ENCODE measurements at regions not wholly inside any gene's neighbourhood (a gene's known extent, or its start where the extent isn't known, plus 50 kb on each side); places are given as distances from the start of the nearest gene placed in this dataset.
A peak's percentile ranks its signal among the peaks of the same experiment; 100 is the strongest.
"Not testable (repeated sequence)": the region's sequence is repeated elsewhere in the genome, so short reads cannot be mapped to it uniquely, and the experiment has no call there.

DNA sequence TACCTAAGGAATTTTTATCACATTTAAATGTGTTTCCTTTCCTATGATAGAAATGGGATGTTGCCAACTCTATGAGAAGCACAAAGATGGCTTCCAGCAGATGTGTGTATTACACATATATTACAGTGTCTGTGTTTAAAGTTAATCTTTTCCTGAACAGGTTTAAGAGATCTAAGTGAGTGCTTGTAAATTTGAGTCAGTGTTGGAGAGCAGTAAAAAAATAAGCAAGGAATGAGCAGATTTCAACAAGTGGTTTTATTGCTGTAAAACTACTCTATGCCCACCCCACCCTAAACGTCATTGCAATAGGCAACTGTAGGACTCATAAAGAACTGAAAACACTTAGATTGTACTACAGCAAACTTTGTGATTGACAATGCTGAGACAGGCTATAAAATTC, 248.7 kb downstream of the KLF5 start:
- no peak overlapping the region for H3K4me3 ChIP-seq (replicated peaks; ENCODE audit: low read depth, low read length)
- TF ChIP-seq, protein P1, sequence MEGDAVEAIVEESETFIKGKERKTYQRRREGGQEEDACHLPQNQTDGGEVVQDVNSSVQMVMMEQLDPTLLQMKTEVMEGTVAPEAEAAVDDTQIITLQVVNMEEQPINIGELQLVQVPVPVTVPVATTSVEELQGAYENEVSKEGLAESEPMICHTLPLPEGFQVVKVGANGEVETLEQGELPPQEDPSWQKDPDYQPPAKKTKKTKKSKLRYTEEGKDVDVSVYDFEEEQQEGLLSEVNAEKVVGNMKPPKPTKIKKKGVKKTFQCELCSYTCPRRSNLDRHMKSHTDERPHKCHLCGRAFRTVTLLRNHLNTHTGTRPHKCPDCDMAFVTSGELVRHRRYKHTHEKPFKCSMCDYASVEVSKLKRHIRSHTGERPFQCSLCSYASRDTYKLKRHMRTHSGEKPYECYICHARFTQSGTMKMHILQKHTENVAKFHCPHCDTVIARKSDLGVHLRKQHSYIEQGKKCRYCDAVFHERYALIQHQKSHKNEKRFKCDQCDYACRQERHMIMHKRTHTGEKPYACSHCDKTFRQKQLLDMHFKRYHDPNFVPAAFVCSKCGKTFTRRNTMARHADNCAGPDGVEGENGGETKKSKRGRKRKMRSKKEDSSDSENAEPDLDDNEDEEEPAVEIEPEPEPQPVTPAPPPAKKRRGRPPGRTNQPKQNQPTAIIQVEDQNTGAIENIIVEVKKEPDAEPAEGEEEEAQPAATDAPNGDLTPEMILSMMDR (IDR thresholded peaks at IDR 0.05; ENCODE audit: low read length, missing control alignments): no peak
- no peak for DNase-seq (ENCODE audit: low read depth)

DNA sequence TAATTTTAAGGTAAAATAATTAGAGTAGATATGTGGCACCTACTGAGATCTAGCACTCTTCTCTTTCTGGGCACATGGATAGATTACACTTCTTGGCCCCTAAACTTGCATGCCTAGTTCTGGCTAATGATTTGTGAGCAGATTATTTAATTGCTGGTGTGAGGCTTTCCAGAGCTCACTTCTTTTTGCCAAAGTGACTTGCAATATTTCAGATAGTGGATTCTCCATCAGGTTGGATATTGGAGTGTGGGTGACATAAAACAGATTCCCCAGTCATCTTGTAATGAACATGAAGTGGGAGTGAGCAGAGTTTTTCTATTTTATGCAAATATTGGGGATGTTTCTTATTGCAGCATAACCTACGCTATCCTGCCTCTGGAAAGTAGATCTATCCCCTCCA, 247.9 kb downstream of the KLF5 start:
- TF ChIP-seq, protein P1 (IDR thresholded peaks at IDR 0.05; ENCODE audit: low read length, missing control alignments): no peak
- DNase-seq (ENCODE audit: low read depth): no peak
- H3K4me3 ChIP-seq (replicated peaks; ENCODE audit: low read depth, low read length): no peak overlapping the region

DNA sequence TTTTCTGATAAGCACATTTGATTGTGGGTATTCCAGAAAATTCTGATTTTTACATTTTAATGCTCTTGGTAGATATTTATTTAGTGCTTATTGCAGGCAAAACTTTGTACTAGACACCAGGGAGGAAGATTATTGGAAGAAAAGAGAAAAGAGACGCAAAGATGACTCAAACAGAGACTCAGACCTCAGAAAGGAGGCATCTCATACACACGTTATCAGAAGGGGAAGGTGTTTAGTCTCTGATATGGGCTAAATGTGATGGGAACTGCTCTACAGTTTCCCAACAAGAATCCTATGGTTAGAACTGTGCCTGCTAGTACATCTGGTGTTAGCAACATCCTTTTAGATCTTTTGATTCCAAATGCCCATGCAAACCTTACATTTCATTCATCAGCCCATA, 245.6 kb downstream of the KLF5 start:
- DNase-seq (ENCODE audit: low read depth): no peak
- TF ChIP-seq, protein P1 (IDR thresholded peaks at IDR 0.05; ENCODE audit: low read length, missing control alignments): no peak
- no peak overlapping the region for H3K4me3 ChIP-seq (replicated peaks; ENCODE audit: low read depth, low read length)

DNA sequence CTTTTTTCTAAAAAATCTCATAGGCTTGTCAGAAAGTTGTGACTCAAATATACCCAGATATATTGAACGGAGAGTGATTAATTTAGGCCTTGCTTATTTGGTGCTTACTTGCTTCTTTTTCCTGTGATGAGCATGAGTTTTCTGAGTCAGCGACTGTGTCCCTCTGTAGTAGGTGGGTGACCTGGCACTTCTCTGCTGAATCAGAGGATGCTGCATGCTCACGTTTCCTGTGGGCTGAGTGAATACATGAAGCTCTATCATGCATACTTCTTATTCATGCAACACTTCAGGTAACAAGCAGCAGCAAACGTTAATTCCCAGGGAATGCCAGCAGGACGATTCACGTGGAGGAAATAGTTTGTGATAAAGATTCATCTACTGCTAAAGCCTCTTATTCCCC, 245.0 kb downstream of the KLF5 start:
- TF ChIP-seq, protein P1 (IDR thresholded peaks at IDR 0.05; ENCODE audit: low read length, missing control alignments): no peak
- H3K4me3 ChIP-seq (replicated peaks; ENCODE audit: low read depth, low read length): no peak overlapping the region
- peak; percentile 10 for DNase-seq (ENCODE audit: low read depth)

DNA sequence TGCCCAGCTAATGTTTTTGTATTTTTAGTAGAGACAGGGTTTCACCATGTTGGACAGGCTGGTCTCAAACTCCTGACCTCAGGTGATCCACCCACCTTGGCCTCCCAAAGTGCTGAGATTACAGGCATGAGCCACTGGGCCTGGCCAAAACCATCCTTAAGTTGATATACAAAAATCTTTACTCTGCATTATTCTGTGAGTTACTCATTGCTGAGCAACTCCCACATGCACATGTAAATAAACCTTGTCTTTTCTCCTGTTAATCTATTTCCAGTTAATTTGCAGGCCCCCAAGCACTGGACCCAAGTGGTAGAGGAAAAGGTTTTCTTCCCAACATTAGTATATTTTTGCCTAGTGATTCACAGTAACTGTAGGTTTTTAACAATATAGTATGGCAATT, 242.8 kb downstream of the KLF5 start:
- H3K4me3 ChIP-seq (replicated peaks; ENCODE audit: low read depth, low read length); DNase-seq (ENCODE audit: low read depth): not testable (repeated sequence)

DNA sequence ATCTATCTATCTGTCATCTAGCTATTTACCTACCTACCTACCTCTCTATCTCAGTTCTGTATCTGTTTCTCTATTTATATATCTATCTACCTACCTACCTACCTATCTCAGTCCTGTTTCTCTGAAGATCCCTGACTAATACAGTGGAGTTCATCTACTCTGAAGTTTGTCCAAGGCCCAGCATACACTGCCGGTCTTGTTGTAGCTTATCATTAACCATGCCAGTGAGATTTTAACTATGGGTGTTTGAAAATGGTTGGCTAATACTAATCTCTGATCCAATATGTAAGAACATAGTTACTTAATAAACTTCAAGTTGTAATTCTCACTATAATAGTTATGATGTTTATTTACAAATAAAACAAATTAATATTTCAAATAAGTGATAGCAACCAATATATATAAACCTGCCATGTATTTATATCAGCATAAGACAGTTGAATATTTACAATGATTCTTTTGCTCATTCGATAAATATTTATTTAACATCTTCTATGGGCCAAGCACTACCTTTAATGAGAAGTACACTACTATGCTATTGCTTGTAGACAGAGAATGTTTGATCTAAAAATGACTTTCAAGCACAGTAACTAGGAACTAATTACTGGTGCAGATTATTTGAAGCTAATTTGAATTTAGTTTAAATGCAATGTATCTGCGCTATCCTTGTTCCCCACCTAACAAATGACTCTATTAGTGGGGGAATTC, 242.1 kb downstream of the KLF5 start:
- TF ChIP-seq, protein P1 (IDR thresholded peaks at IDR 0.05; ENCODE audit: low read length, missing control alignments): no peak
- no peak overlapping the region for H3K4me3 ChIP-seq (replicated peaks; ENCODE audit: low read depth, low read length)
- no peak for DNase-seq (ENCODE audit: low read depth)

DNA sequence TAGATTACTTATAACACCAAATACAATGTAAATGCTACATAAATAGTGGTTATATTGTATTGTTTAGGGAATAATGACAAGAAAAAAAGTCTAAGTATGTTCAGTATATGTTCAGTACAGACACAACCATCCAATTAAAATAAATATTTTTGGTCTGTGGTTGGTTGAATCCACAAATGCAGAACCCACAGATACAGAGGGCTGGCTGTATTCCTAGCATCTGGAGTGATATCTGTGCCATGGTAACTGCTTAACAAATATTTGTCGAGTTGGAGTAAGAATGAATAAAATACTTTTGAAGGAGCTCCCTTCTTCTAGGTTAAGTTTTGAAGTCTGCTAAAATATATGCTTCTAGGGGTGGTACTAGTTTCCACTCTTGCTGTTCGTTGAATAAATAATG, 241.0 kb downstream of the KLF5 start:
- DNase-seq (ENCODE audit: low read depth): no peak
- TF ChIP-seq, protein P1 (IDR thresholded peaks at IDR 0.05; ENCODE audit: low read length, missing control alignments): no peak
- no peak overlapping the region for H3K4me3 ChIP-seq (replicated peaks; ENCODE audit: low read depth, low read length)

Measured in fibroblast of pulmonary artery (primary cell).